Naive thymus-derived CD4-positive, alpha-beta T cell (primary cell): ENCODE measurements at regions not wholly inside any gene's neighbourhood (a gene's known extent, or its start where the extent isn't known, plus 50 kb on each side); places are given as distances from the start of the nearest gene placed in this dataset.

Source experiments
- ATAC-seq: fragments of 150-1000 bp; cut with Tn5 transposase; 2 replicates; pipeline ENCODE4 v1.10.0; 2021; ENCODE audit warnings: mild to moderate bottlenecking, moderate library complexity
- CTCF ChIA-PET: fragments of 350-600 bp; sonication (Branson Sonifier 250); formaldehyde crosslinking; loops from one replicate; lab custom pipeline; 2021; ENCODE audit warnings: antibody characterized with exemption; lab: Charles Lee
- POLR2A ChIA-PET: fragments of 350-600 bp; sonication (Branson Sonifier 250); formaldehyde crosslinking; loops from one replicate; lab custom pipeline; 2021; ENCODE audit warnings: antibody characterized with exemption, inconsistent platforms; lab: Charles Lee
- DNase-seq, 9 donors: peaks; one replicate each; pipeline versions ENCODE4 v3.0.0 to v3.0.0-alpha.2; 2020 to 2022; ENCODE audit warnings: mixed read lengths in 1 of 9
- H3K27ac ChIP-seq: one replicate; pipeline ENCODE4 v1.7.0; 2013; ENCODE audit warnings: mild to moderate bottlenecking, low read depth, low read length, moderate library complexity
- H3K27me3 ChIP-seq, 2 donors: one replicate each; pipeline ENCODE4 v1.7.0; 2013; ENCODE audit warnings: low read length in 2 of 2, mild to moderate bottlenecking in 2 of 2, moderate library complexity in 2 of 2; ENCODE audit not compliant: control insufficient read depth in 2 of 2, insufficient read depth in 2 of 2
- H3K36me3 ChIP-seq, 3 experiments: 1 replicate in 2 of 3; 2 replicates in 1 of 3; pipeline ENCODE4 v1.7.0; 2013; ENCODE audit warnings: low read length in 3 of 3, mild to moderate bottlenecking in 3 of 3, moderate library complexity in 1 of 3; ENCODE audit not compliant: insufficient read depth in 3 of 3, control insufficient read depth in 2 of 3
- H3K4me1 ChIP-seq, 2 donors: one replicate each; pipeline ENCODE4 v1.7.0; 2013; ENCODE audit warnings: low read length in 2 of 2, mild to moderate bottlenecking in 2 of 2, moderate library complexity in 1 of 2; ENCODE audit not compliant: control insufficient read depth in 2 of 2, insufficient read depth in 2 of 2
- H3K4me3 ChIP-seq: 2 replicates; pipeline ENCODE4 v1.7.0; 2013; ENCODE audit warnings: mild to moderate bottlenecking, low read length
- H3K9me3 ChIP-seq, 3 experiments: 1 replicate in 2 of 3; 2 replicates in 1 of 3; pipeline ENCODE4 v1.7.0; 2013; ENCODE audit warnings: low read length in 3 of 3; ENCODE audit not compliant: control insufficient read depth in 2 of 3
- H3K27ac Mint-ChIP-seq, 9 donors: one replicate each; pipeline ENCODE4 v1.8.0; 2020 to 2022; ENCODE audit warnings: mixed read lengths in 9 of 9, mild to moderate bottlenecking in 8 of 9, moderate library complexity in 5 of 9, inconsistent platforms in 2 of 9
- H3K27me3 Mint-ChIP-seq, 5 donors: one replicate each; pipeline ENCODE4 v1.8.0; 2021 to 2022; ENCODE audit warnings: mixed read lengths in 5 of 5, mild to moderate bottlenecking in 1 of 5
- H3K36me3 Mint-ChIP-seq, 5 donors: one replicate each; pipeline ENCODE4 v1.8.0; 2020 to 2022; ENCODE audit warnings: mixed read lengths in 5 of 5, mild to moderate bottlenecking in 3 of 5, inconsistent platforms in 1 of 5
- H3K4me1 Mint-ChIP-seq, 7 donors: one replicate each; pipeline ENCODE4 v1.8.0; 2020 to 2022; ENCODE audit warnings: mixed read lengths in 7 of 7, mild to moderate bottlenecking in 3 of 7, inconsistent platforms in 1 of 7
- H3K4me3 Mint-ChIP-seq, 10 donors: one replicate each; pipeline ENCODE4 v1.8.0; 2020 to 2022; ENCODE audit warnings: mild to moderate bottlenecking in 10 of 10, mixed read lengths in 10 of 10, moderate library complexity in 6 of 10, inconsistent platforms in 2 of 10
- H3K9me3 Mint-ChIP-seq, 11 donors: one replicate each; pipeline ENCODE4 v1.8.0; 2020 to 2022; ENCODE audit warnings: mixed read lengths in 11 of 11, mild to moderate bottlenecking in 4 of 11, inconsistent platforms in 1 of 11, moderate library complexity in 1 of 11
- intact Hi-C, 2 donors: fragments of 100-400 bp; cut with micrococcal nuclease; formaldehyde crosslinking; loops; one replicate each; pipeline ENCODE4 v1.15.1; 2023

DNA sequence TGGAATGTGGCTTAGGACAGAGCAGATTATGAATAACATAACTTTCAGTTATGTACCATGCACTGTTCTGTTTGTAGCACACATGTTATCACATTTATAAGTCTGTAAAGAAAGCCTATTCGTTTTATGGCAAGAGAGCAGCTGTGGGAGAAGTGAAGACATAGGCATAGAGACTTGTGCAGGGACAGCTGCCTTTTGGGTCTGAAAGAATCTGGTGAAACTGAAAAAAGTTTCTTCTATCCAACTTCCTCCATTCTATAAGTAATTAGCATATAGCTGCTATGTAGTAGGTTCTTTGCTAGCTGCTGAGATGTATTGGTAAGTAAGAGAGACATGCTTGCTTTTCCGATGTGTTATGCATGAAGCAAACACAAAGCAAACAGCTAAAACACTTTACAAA, 1095.4 kb upstream of the CADM2 start:
- Histone ChIP-seq H3K4me3 (no peak overlapping the region), H3K4me1 (no peaks in the 10 kb centered on the region), H3K36me3 (no peaks in the 10 kb centered on the region), H3K27ac (no peak overlapping the region), H3K27me3 (no peaks in the 10 kb centered on the region), H3K9me3 (peaks cover 0 to 10% (median 0%) of the 10 kb centered on the region in 3 experiments)
- H3K27ac Mint-ChIP-seq: no peak overlapping the region
- no peaks in the 10 kb centered on the region for H3K27me3 Mint-ChIP-seq
- H3K9me3 Mint-ChIP-seq: peaks cover 0 to 22% (median 9%) of the 10 kb centered on the region in 11 donors
- no peaks in the 10 kb centered on the region for H3K36me3 Mint-ChIP-seq
- POLR2A ChIA-PET: no interaction called here
- no peak overlapping the region for H3K4me3 Mint-ChIP-seq
- H3K4me1 Mint-ChIP-seq: no peaks in the 10 kb centered on the region
- CTCF ChIA-PET: no interaction called here
- DNase-seq (no peak), ATAC-seq (no peak)
- intact Hi-C loops: no loop called here

DNA sequence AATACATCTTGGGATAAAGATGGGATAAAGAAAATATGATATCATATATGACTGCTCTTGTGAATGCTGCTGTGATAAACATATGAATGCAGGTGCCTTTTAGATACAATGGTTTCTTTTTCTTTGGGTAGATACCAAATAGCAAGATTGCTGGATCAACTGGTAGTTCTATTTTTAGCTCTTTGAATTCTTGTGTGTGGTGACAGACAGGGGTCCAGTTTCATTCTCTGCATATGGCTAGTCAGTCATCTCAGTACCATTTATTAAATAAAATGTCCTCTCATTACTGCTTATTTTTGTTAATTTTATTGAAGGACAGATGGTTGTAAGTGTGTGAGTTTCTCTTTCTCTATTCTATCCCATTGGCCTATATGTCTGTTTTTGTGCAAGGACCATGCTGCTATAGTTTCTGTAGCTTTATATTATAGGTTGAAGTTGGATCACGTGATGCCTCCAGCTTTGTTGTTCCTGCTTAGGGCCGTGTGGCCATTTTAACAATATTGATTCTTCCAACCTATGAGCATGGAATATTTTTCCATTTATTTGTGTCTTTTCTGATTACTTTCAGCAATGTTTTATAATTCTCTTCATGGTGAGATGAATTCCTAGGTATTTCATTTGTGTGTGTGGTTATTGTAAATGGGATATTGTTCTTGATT, 1089.8 kb upstream of the CADM2 start:
- Mint-ChIP-seq H3K27ac (no peak overlapping the region), H3K4me1 (no peaks in the 10 kb centered on the region), H3K27me3 (no peaks in the 10 kb centered on the region), H3K9me3 (peaks cover 0 to 17% (median 4%) of the 10 kb centered on the region in 11 donors), H3K4me3 (no peak overlapping the region), H3K36me3 (no peaks in the 10 kb centered on the region)
- H3K4me3 ChIP-seq: no peak overlapping the region
- H3K4me1 ChIP-seq: no peaks in the 10 kb centered on the region
- no peaks in the 10 kb centered on the region for H3K9me3 ChIP-seq
- no peak for ATAC-seq
- ChIA-PET CTCF (no interaction called here), POLR2A (no interaction called here)
- no peak overlapping the region for H3K27ac ChIP-seq
- no peaks in the 10 kb centered on the region for H3K27me3 ChIP-seq
- no peak for DNase-seq
- H3K36me3 ChIP-seq: no peaks in the 10 kb centered on the region
- intact Hi-C loops: no loop called here

DNA sequence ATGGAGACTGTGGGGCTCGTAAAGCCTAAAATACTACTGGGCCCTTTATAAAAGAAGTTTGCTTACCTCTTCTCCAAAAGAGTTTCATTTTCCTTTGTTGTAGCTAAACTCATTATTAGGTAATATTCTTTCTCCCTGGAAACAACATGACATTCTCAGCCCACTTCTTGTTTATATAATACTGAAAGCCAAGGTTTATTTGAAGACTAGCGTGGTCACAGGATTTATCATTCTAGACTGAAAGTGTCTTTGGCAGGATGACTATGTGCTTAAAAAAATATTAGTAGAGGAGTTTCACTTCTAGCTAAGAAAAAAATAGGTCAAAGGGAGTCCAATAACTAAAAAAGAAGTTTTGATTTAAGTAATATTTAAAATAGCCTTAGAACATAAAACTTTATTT, 1085.2 kb upstream of the CADM2 start:
- H3K9me3 ChIP-seq: no peaks in the 10 kb centered on the region
- no peaks in the 10 kb centered on the region for H3K36me3 ChIP-seq
- ChIA-PET CTCF (no interaction called here), POLR2A (no interaction called here)
- Mint-ChIP-seq H3K36me3 (no peaks in the 10 kb centered on the region), H3K27me3 (no peaks in the 10 kb centered on the region), H3K4me3 (no peak overlapping the region), H3K27ac (no peak overlapping the region), H3K9me3 (peaks cover 0 to 21% (median 4%) of the 10 kb centered on the region in 11 donors), H3K4me1 (no peaks in the 10 kb centered on the region)
- H3K4me1 ChIP-seq: no peaks in the 10 kb centered on the region
- DNase-seq (no peak), ATAC-seq (no peak)
- no peak overlapping the region for H3K27ac ChIP-seq
- intact Hi-C loops: no loop called here
- no peaks in the 10 kb centered on the region for H3K27me3 ChIP-seq
- no peak overlapping the region for H3K4me3 ChIP-seq

DNA sequence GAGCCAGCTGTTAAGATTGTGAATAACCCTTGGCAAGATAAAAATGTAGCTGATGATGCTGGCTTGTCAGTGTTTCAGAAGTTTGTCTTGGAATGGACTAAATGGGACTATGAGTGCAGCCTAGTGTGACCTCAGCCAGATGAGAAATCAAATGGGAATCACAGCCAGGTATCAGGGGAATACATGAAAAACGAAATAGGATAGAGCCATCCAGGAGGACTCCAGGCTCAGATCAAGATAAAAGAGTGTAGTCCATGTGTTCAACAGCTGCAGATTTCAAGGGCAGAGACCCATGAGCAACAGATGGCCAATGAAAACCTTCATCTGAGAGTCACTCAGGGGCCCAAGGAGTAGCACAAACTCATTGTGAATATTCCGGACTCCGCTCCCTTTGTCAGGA, 1080.9 kb upstream of the CADM2 start:
- Mint-ChIP-seq H3K9me3 (peaks cover 0 to 34% (median 2%) of the 10 kb centered on the region in 11 donors), H3K4me3 (no peak overlapping the region), H3K27me3 (no peaks in the 10 kb centered on the region), H3K36me3 (no peaks in the 10 kb centered on the region), H3K27ac (no peak overlapping the region), H3K4me1 (no peaks in the 10 kb centered on the region)
- no peak overlapping the region for H3K4me3 ChIP-seq
- intact Hi-C loops: no loop called here
- ChIA-PET CTCF (no interaction called here), POLR2A (no interaction called here)
- H3K4me1 ChIP-seq: no peaks in the 10 kb centered on the region
- no peaks in the 10 kb centered on the region for H3K27me3 ChIP-seq
- ATAC-seq: no peak
- H3K36me3 ChIP-seq: no peaks in the 10 kb centered on the region
- H3K9me3 ChIP-seq: no peaks in the 10 kb centered on the region
- DNase-seq: no peak
- no peak overlapping the region for H3K27ac ChIP-seq

DNA sequence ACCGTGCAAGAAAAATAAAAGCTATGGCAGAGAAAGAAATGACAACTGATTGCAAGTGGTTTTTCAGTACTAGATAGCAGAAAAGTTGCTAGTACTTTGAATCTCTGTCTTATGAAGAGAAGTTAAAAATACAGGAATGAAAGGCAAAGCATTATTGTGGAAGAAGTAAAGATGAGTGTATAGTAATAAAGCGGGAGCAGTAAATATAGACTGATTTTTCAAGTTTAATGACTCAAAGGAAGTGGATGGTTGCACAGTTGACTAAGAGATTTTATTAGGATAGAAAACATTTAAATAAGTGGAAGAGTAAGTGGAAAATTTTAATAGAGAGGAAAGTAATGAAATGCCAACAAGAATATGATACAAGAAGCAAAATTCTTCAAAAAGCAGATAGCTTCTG, 1076.1 kb upstream of the CADM2 start:
- Histone ChIP-seq H3K27ac (no peak overlapping the region), H3K36me3 (no peaks in the 10 kb centered on the region), H3K4me3 (no peak overlapping the region), H3K4me1 (no peaks in the 10 kb centered on the region), H3K27me3 (no peaks in the 10 kb centered on the region), H3K9me3 (no peaks in the 10 kb centered on the region)
- H3K27ac Mint-ChIP-seq: no peak overlapping the region
- H3K4me3 Mint-ChIP-seq: no peak overlapping the region
- CTCF ChIA-PET: no interaction called here
- intact Hi-C loops: no loop called here
- H3K9me3 Mint-ChIP-seq: peaks cover 0 to 38% (median 2%) of the 10 kb centered on the region in 11 donors
- H3K27me3 Mint-ChIP-seq: no peaks in the 10 kb centered on the region
- H3K4me1 Mint-ChIP-seq: no peaks in the 10 kb centered on the region
- H3K36me3 Mint-ChIP-seq: no peaks in the 10 kb centered on the region
- ATAC-seq (no peak), DNase-seq (no peak)
- POLR2A ChIA-PET: no interaction called here

DNA sequence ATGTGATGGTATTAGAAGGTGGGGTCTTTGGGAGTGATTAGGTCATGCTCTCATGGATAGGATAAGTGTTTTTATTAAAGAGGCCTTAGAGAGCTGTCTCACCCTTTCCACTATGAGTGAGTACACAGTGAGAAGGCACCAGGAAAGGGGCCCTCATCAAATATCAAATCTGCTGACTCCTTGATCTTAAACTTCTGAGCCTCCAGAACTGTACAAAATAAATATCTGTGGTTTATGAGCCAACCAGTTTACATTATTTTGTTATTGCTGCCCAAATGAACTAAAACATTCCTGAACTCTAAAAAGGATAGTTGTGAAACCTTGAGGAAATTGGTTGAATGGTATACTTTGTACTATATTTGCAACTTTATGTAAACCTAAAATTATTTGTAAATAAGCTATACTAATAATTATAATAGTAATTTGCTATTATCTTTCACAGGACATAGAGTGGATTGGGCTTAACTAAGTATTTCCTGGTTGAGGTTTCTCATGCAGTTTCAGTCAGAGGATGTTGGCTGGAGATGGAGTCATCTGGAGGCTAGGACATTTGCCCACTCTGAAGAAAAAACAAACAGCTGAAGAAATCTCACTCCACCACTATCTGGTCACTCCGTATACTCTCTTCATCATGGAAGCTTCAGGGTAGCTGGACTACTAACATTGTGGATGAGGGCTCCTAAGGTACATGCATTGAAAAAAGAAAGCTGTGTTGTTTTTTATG, 1068.6 kb upstream of the CADM2 start:
- Mint-ChIP-seq H3K27me3 (no peaks in the 10 kb centered on the region), H3K27ac (no peak overlapping the region), H3K4me1 (no peaks in the 10 kb centered on the region), H3K36me3 (no peaks in the 10 kb centered on the region), H3K9me3 (peaks cover 0 to 37% (median 5%) of the 10 kb centered on the region in 11 donors), H3K4me3 (no peak overlapping the region)
- H3K4me3 ChIP-seq: no peak overlapping the region
- no peaks in the 10 kb centered on the region for H3K9me3 ChIP-seq
- H3K36me3 ChIP-seq: no peaks in the 10 kb centered on the region
- POLR2A ChIA-PET: no interaction called here
- CTCF ChIA-PET: no interaction called here
- no peak overlapping the region for H3K27ac ChIP-seq
- DNase-seq (no peak), ATAC-seq (no peak)
- no peaks in the 10 kb centered on the region for H3K27me3 ChIP-seq
- no peaks in the 10 kb centered on the region for H3K4me1 ChIP-seq
- intact Hi-C loops: no loop called here

DNA sequence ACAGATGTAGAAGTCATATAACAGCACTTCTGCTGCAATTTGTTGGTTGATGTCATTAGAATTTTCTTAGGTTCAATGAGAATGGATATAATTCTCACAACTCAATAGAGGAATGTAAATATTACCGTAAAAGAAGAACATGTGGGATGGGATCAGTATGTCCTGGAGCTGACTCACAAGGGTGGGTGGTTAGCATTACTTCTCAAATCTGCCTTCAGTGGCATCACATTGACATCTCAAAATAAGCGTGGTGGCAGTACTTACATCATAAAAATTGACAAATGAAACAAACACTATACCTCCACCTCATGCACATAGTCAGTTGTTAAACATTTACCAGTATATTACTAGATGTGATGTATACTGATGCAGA, 1068.0 kb upstream of the CADM2 start:
- ATAC-seq (no peak), DNase-seq (no peak)
- no peaks in the 10 kb centered on the region for H3K4me1 Mint-ChIP-seq
- intact Hi-C loops: no loop called here
- POLR2A ChIA-PET: no interaction called here
- no peaks in the 10 kb centered on the region for H3K27me3 ChIP-seq
- H3K36me3 ChIP-seq: no peaks in the 10 kb centered on the region
- H3K4me3 ChIP-seq: no peak overlapping the region
- H3K27ac ChIP-seq: no peak overlapping the region
- H3K27ac Mint-ChIP-seq: no peak overlapping the region
- H3K4me1 ChIP-seq: no peaks in the 10 kb centered on the region
- H3K36me3 Mint-ChIP-seq: no peaks in the 10 kb centered on the region
- CTCF ChIA-PET: no interaction called here
- H3K4me3 Mint-ChIP-seq: no peak overlapping the region
- no peaks in the 10 kb centered on the region for H3K9me3 ChIP-seq
- H3K27me3 Mint-ChIP-seq: no peaks in the 10 kb centered on the region
- H3K9me3 Mint-ChIP-seq: peaks cover 0 to 37% (median 4%) of the 10 kb centered on the region in 11 donors
